ENCODE measurements at regions not wholly inside any gene's neighbourhood (a gene's known extent, or its start where the extent isn't known, plus 50 kb on each side); places are given as distances from the start of the nearest gene placed in this dataset.

DNA sequence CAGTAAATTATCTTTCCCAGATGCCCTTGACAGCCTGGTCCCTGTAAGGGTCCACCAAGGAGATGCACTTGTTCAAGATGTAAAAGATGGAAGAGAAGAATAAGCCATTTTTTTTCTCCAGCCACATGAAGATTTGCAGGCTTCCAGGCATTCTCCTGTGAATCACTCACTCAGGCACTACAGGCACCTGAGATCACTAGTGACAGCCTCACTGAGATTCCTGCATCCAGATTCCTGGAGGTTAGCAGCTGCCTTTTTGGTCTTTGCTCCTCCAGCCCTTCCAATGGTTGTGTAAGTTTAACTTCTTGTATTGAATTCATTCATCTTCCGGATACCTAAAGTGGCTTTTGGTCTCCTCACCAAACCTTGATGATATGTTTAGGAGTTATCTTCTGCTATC lies 630.2 kb upstream of the CADM1 start:
- Histone ChIP-seq H3K79me2 (ENCODE audit: low read length) (no peaks in the 10 kb centered on the region), H3K9me3 (ENCODE audit: insufficient read depth, low read length) (no peaks in the 10 kb centered on the region), H2AFZ (ENCODE audit: low read depth, low read length) (no peak overlapping the region), H3K27me3 (ENCODE audit: low read depth, low read length) (no peaks in the 10 kb centered on the region), H3K27ac (ENCODE audit: low read length) (no peak overlapping the region), H3K4me1 (ENCODE audit: low read length) (peaks cover 5% of the 10 kb centered on the region), H3K4me3 (ENCODE audit: low read length) (no peak overlapping the region), H3K9ac (ENCODE audit: low read length) (no peak overlapping the region), H3K4me2 (ENCODE audit: low read length) (no peak overlapping the region), H3K36me3 (replicated peaks; ENCODE audit: low read depth, low read length) (no peaks in the 10 kb centered on the region), H4K20me1 (ENCODE audit: insufficient read depth, low read length) (no peaks in the 10 kb centered on the region)
- TF ChIP-seq, protein P1, sequence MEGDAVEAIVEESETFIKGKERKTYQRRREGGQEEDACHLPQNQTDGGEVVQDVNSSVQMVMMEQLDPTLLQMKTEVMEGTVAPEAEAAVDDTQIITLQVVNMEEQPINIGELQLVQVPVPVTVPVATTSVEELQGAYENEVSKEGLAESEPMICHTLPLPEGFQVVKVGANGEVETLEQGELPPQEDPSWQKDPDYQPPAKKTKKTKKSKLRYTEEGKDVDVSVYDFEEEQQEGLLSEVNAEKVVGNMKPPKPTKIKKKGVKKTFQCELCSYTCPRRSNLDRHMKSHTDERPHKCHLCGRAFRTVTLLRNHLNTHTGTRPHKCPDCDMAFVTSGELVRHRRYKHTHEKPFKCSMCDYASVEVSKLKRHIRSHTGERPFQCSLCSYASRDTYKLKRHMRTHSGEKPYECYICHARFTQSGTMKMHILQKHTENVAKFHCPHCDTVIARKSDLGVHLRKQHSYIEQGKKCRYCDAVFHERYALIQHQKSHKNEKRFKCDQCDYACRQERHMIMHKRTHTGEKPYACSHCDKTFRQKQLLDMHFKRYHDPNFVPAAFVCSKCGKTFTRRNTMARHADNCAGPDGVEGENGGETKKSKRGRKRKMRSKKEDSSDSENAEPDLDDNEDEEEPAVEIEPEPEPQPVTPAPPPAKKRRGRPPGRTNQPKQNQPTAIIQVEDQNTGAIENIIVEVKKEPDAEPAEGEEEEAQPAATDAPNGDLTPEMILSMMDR (IDR thresholded peaks at IDR 0.05; ENCODE audit: low read depth, low read length) = no peak
- TF ChIP-seq EZH2phosphoT487 (IDR thresholded peaks at IDR 0.05; ENCODE audit: low read depth) = no peak

DNA sequence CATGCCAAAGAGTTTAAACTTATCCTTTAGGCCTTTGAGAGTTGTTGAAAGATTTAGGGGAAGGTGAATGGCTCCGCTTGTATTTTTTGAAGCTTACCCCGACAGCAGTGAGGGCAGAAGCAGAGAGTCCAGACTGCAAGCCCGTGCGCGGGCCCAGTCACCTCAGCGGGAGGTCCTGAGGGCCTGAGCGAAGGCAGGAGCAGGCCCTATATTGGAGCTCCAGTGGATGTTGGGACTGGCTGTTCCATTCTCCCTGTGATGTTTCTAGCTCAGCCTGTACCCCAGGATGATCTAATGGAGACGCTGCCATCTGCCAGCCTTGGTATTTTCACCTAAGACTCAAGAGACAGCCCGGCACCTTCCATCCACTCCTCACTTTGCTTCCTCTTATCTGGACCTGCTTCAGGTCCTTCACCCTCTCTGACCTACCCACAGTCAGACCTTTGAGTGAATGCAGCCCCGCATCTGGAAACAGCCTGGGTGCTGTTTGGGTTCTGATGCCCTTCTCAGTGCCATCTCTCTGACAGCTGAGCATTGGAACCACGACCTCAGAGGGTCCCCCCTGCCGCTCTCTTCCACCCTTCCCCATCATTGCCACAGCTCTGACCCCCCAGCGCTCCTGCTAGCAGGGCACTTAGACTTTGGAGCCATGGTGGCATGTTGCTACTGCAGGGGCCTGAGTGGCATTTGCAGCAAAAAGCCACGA lies 628.2 kb upstream of the CADM1 start:
- Histone ChIP-seq H3K9me3 (ENCODE audit: insufficient read depth, low read length) (no peaks in the 10 kb centered on the region), H3K4me2 (ENCODE audit: low read length) (no peak overlapping the region), H4K20me1 (ENCODE audit: insufficient read depth, low read length) (no peaks in the 10 kb centered on the region), H3K79me2 (ENCODE audit: low read length) (no peaks in the 10 kb centered on the region), H2AFZ (ENCODE audit: low read depth, low read length) (no peak overlapping the region), H3K27ac (ENCODE audit: low read length) (no peak overlapping the region), H3K36me3 (replicated peaks; ENCODE audit: low read depth, low read length) (no peaks in the 10 kb centered on the region), H3K4me3 (ENCODE audit: low read length) (no peak overlapping the region), H3K4me1 (ENCODE audit: low read length) (peaks cover 5% of the 10 kb centered on the region), H3K27me3 (ENCODE audit: low read depth, low read length) (peaks cover 3% of the 10 kb centered on the region; the same call in 1 of the 2 replicates), H3K9ac (ENCODE audit: low read length) (no peak overlapping the region)
- TF ChIP-seq, protein P1 (IDR thresholded peaks at IDR 0.05; ENCODE audit: low read depth, low read length) = no peak
- no peak for TF ChIP-seq EZH2phosphoT487 (IDR thresholded peaks at IDR 0.05; ENCODE audit: low read depth)

DNA sequence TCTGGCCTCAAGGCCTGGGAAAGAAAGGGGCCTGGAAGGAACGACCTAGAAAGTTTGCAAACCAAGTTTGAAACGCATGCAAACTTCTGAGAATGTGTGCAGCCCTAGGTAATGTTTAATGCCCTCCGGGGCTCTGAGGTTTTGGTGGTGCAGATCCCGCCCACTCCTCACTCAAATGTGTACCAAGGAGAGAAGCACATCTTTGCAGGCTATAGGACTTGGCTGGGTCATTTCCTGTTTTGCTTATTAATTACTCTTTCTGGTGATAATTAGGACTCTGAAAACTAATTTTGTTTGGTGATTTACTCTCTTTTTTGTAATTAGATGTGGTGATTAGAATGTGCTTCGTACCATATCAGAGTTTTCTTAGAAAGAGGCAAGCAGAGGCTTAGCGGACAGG lies 625.9 kb upstream of the CADM1 start:
- Histone ChIP-seq H2AFZ (ENCODE audit: low read depth, low read length) (no peak overlapping the region), H4K20me1 (ENCODE audit: insufficient read depth, low read length) (no peaks in the 10 kb centered on the region), H3K4me1 (ENCODE audit: low read length) (no peaks in the 10 kb centered on the region), H3K4me2 (ENCODE audit: low read length) (no peak overlapping the region), H3K79me2 (ENCODE audit: low read length) (no peaks in the 10 kb centered on the region), H3K9me3 (ENCODE audit: insufficient read depth, low read length) (no peaks in the 10 kb centered on the region), H3K27me3 (ENCODE audit: low read depth, low read length) (peaks cover 3% of the 10 kb centered on the region; the same call in 1 of the 2 replicates), H3K9ac (ENCODE audit: low read length) (no peak overlapping the region), H3K27ac (ENCODE audit: low read length) (no peak overlapping the region), H3K36me3 (replicated peaks; ENCODE audit: low read depth, low read length) (no peaks in the 10 kb centered on the region), H3K4me3 (ENCODE audit: low read length) (no peak overlapping the region)
- no peak for TF ChIP-seq EZH2phosphoT487 (IDR thresholded peaks at IDR 0.05; ENCODE audit: low read depth)
- TF ChIP-seq, protein P1 (IDR thresholded peaks at IDR 0.05; ENCODE audit: low read depth, low read length) = no peak

DNA sequence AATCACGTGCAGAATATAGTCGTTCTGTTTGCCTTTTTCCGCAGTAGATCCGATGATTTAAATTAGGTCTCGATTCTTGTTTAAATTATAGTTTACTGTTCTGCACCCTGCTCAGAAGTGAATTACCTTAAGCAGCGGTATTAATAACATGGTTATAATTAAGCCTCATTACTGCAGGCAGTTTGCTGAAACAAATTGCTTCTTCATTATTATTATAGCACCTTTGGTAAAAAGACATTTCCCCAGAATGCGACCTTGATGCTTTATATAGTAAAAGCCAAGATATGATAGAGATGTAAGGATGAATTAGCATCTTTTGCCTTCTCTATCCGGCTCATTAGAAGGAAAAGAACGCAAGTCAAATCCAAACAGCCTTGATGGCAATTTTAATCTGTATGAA lies 625.2 kb upstream of the CADM1 start:
- no peaks in the 10 kb centered on the region for H3K79me2 ChIP-seq (ENCODE audit: low read length)
- no peaks in the 10 kb centered on the region for H3K36me3 ChIP-seq (replicated peaks; ENCODE audit: low read depth, low read length)
- H3K27me3 ChIP-seq (ENCODE audit: low read depth, low read length) = peaks cover 3% of the 10 kb centered on the region; the same call in 1 of the 2 replicates
- no peaks in the 10 kb centered on the region for H4K20me1 ChIP-seq (ENCODE audit: insufficient read depth, low read length)
- H3K27ac ChIP-seq (ENCODE audit: low read length) = no peak overlapping the region
- no peak overlapping the region for H3K4me3 ChIP-seq (ENCODE audit: low read length)
- TF ChIP-seq, protein P1 (IDR thresholded peaks at IDR 0.05; ENCODE audit: low read depth, low read length) = no peak
- TF ChIP-seq EZH2phosphoT487 (IDR thresholded peaks at IDR 0.05; ENCODE audit: low read depth) = no peak
- no peak overlapping the region for H3K4me2 ChIP-seq (ENCODE audit: low read length)
- H3K4me1 ChIP-seq (ENCODE audit: low read length) = no peaks in the 10 kb centered on the region
- H2AFZ ChIP-seq (ENCODE audit: low read depth, low read length) = no peak overlapping the region
- no peak overlapping the region for H3K9ac ChIP-seq (ENCODE audit: low read length)
- no peaks in the 10 kb centered on the region for H3K9me3 ChIP-seq (ENCODE audit: insufficient read depth, low read length)

Measured in OCI-LY3 (cell line).